HG02852 (cell line): ENCODE measurements at regions not wholly inside any gene's neighbourhood (a gene's known extent, or its start where the extent isn't known, plus 50 kb on each side); places are given as distances from the start of the nearest gene placed in this dataset.

Source experiments
- ATAC-seq: cut with Tn5 transposase; IDR thresholded peaks from one replicate; pipeline ENCODE4 v1.9.1; 2021; ENCODE audit warnings: mild to moderate bottlenecking, moderate library complexity; ENCODE audit not compliant: unreplicated experiment

DNA sequence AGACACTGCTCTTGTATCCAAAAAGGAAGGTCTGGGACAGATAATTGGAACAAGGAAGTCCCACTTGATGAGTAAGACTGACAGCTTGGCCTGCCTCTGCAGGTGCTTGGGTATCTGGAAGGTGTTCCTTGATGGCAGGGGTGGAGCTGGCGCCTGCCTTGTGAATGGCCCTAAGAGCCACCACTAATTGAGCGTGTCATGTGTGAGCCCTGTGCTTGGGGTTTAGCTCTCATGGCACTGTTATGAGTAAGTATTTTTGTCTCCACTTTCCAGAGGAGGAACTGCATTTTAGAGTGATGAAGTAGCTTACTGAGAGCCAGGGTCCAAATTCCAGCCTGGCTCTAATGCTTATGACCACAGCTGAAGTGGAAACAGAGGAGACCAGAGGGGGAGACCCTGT, 71.2 kb upstream of the NECTIN1 start:
- ATAC-seq: no peak

DNA sequence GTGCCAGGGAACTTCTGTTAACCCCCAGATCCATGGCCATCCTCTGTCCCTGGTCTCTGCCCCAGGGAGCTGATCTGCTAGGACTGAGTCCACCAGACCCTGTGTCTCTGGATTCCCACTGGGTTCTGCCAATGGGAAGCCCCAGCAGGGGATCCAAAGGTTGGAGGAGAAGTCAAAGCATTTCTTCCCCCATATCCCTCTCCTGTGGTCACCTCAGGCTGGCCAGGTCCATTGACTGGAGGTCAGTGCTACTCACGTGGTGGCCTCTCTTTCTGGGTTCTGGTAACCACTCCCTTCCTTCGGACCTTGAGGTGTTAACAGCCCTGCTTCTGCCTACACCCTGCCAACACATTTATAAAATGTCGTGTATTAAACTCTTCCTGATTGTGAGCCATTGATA, 69.7 kb upstream of the NECTIN1 start:
- no peak for ATAC-seq

DNA sequence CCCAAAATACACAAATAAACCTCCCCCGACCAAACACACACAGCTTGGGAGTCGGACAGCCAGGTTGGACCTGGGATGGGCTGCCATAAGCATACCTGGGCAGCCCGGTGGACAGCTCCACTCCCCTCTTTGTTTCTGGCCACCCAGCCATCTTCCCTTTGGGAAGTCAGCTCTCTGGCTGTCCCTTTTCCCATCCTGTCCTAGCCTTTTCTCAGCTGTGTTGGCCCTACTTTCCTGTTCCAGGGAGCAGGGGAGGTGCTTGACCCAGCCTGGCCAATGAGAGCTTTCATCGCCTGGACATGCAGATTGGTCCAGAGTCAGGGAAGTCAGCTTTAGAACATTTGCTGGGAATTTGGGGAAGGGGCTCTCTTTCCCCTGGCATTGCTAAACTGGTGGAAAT, 68.7 kb upstream of the NECTIN1 start:
- ATAC-seq: no peak

DNA sequence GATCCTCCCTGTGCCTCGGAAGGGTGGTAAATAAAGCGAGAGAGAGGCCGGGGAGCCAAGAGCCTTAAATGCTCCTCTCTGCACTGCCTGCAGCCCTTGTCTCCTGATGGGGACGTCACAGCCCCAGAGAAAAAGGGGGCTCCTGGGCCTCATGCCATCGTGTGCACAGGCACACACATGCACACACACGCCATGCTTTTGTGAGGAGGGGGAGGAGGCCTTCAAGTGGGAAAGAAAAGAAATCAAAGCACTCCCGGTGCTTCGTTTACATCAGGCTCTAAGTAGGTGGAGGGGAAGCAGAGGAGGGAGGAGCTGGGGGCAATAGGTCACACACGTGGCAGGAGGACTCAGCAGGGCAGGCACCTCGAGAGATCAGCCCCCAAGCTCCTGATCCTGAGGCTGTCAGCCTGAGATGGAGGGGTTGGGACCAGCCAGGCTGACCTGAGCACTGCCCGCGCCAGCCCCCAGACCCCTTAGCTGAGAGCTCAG, 68.2 kb upstream of the NECTIN1 start:
- ATAC-seq: no peak

DNA sequence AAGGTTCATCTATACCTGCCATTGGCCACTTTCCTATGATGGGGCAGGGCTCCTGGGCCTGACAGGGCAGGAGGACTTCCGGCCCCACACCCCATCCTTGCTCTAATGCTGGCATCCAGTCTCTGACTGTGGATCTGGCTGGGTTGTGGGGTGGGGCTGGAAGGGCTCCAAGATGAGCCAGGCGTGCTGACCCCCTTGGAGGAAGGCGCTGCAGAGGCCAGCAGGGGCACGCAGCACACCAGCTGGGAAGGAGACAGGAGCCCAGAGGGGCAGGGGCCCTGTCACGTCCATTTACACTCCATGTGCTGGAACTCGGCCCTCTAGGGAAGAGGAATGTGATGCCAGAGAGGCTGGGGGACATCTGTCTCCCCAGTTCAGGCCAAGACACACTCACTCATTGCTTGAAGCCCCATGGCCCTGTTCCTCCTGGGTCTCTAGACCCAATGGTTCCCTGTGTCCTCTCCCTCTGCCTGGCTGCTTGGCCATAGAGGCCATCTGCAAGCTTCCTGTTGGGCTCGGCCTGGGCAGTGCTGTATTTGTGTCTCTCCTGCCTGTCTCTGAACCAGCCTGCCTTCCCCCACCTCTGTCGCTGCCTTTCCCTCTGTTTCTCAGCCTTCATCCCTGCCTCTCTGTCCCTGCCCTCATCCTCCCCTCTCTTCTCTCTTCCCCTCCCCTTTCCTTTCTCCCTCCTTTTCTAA, 67.5 kb upstream of the NECTIN1 start:
- no peak for ATAC-seq

DNA sequence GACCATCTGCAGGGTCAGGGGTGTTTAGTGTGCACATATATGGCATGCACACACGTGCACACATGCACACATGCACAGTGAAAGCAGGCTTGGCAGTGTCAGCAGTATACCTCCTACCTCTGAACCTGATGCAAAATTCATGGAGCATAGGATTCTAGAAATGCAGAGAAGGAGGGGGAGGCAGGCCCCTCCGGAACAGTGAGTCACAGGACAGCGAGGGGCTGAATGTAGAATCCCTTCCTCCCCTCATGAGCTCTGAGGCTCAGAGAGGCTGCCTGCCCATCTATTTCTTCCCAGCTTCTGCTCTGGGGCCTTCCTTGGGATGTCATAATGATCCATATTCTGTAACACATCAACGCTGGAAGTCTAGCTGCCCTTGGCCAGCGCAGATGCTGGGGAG, 66.7 kb upstream of the NECTIN1 start:
- no peak for ATAC-seq

DNA sequence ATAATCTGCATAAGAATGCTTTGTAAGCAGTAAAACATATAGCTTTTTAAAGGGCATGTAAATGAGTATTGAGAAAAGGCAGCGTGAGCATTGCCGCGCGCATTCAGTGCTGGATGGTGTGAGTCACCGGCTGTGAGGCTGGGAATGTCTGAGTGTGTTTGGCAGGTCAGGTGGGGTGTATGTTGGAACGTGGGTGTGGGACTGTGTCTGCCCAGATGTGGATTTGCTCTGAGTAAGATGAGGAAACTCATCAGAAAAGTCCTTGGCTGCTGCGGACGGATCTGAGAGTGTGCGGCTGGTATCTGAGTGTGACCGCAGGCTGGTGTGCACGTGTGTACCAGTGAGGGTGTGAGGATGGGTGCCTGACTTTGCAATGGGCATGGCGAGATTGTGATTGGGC, 66.2 kb upstream of the NECTIN1 start:
- no peak for ATAC-seq

DNA sequence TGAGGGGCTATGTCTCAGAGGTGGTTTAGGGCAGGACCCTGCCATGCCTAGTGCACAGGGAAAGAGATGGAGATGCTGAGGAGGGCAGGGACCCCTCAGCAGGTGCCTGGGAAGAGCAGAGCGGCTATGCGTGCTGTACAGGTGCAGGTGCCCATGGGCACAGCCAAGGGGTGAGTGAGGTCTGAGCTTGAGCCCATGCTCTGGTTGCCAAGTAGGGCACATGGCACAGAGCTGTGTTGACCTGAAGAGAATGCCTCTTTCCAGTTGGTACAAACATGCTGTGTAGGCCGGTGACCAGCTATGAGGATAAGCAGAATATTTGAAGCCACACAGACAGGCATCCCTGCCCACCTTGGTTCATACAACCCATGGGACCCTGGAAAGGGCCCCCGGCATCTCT, 65.8 kb upstream of the NECTIN1 start:
- no peak for ATAC-seq

DNA sequence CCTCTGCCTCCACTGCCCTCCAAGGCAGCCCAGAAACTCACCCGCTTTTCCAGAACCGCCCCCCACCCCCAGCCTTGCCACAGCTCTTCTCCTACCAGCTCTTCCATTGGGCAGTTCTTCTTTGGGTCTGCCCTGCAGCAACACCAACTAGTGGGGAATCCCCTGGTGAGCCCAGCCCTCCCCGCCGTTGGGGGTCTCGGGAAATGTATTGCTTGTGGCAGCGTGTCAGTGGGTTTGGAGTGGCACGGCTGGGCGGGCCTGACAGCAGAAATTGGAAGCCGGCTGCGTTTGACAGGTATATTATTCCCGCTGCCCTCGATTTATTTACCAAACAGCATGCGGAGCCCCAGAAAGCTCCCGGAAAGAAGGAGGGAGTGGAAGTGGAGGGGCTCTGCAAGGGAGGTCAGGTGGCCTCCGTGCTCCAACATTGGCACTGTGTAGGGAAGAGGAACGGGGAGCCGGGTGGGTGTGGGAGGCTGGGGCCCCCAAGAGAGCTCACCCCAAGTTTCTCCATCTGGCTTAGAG, 65.2 kb upstream of the NECTIN1 start:
- ATAC-seq: no peak

DNA sequence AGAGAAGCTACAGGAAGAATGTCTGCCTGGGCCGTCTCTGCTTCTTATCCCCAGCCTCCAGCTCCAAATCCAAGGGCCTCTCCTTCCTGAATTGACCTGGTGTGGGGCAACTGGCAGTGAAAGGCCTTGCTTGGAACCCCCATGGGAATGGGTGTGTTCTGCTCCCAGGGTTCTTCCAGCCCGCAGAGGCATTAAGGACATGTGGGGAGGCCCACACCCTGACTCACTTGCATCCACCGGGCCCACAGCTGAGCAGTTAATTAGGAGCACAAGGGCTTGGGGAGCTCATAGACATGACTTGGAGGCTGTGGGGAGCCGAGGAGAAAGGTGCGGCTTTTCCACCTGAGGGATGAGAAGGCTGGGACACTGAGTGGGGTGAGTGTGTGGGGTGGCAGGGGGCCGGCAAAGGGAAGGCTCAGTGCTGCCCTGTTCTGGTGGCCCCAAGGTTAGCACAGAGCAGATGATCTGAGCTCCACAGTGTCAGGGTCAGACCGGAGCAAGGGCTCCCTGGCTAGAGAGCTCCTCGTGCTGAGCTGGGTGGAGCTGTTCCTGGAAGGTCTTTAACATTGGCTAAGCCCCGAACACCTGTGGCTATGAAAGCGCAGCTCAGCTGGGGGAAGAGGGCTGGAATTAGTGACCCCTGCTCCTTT, 64.5 kb upstream of the NECTIN1 start:
- ATAC-seq: no peak

DNA sequence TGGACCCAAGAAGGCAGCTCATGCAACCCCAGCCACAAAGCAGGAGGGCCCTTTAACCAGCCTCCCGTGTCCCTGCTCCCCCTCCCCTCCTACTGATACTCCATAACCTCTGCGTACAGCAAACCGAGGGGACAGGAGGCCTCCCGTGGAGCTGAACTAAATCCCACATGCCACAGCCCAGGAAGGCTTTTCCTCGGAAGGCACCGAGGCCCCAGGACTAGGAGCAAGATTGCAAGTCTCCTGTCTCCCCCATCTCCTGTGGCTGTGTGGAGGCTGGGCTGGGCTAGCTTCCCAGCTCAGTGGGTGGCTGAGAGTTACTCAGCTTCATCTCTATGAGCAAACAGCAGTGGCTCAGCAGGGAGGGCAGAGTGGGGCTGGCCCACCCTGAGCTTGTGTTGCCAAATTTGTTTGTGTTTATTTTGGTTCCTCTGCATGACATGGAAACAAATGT, 62.7 kb upstream of the NECTIN1 start:
- no peak for ATAC-seq

DNA sequence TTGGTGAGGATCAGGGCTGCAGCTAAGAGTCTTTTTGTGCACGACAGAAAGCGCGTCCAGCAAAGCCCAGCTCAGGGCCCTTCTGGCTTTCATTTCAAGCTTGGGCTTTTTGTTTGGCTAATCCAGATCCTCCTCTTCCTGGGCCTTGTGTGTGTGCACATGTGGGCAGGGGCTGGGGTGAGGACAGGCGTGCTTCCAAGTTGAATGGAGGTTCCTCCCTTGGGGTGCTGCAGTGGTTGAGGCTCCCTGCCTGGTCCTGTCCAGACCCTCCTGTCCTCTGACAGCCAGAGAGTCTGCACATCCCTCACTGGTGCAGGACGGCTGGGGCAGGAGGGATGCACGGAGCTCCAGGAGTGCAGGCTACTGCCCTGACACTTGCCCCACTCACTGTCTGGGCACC, 62.0 kb upstream of the NECTIN1 start:
- ATAC-seq: no peak

DNA sequence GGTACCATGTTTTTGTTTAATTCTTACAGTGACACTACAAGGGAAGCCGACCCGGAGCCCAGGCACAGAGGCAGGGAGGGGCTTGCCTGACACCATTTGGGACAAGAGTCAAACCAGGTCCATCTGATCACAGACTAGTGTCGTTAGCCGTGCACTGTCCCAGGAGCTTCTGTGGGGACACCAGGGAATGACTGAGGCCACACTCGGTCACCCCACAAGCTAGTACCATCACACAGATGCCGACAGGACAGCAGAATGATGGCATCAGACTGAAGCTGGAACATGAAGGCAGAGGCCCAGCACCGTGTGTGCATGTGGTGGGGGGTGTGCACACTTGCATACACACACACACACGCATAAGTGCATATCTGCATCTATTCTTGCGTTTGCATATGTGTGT, 61.5 kb upstream of the NECTIN1 start:
- no peak for ATAC-seq

DNA sequence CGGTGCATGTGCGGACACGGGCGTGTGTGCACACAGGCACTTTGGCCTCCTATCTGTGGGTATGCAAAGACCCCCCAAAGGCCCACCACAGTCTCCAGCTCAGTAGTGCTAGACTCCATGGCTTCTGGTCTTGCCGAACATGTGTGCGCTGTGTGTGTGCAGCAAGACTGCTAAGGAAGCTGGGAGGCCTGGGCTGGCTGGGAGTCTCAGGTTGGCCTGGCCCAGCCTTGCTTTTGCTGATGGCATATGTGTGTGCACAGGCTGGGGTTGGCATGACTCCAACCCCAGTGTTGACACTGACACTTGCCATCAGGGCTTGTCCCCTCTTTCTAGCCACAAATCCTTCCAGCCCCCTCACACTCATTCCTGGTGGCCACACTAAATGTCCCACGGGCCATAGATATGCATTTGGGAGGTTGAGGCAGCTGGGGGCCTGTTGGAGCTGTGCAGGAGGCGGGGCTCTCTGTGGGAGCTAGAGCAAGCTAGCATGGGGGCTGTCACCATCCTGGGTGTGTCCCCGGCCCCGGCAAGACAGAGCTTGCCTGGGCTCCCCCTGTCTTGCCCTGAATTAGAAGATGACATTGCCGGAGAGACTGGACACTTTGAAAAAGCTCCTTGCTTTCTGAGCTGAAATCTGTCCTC, 60.9 kb upstream of the NECTIN1 start:
- ATAC-seq: no peak

DNA sequence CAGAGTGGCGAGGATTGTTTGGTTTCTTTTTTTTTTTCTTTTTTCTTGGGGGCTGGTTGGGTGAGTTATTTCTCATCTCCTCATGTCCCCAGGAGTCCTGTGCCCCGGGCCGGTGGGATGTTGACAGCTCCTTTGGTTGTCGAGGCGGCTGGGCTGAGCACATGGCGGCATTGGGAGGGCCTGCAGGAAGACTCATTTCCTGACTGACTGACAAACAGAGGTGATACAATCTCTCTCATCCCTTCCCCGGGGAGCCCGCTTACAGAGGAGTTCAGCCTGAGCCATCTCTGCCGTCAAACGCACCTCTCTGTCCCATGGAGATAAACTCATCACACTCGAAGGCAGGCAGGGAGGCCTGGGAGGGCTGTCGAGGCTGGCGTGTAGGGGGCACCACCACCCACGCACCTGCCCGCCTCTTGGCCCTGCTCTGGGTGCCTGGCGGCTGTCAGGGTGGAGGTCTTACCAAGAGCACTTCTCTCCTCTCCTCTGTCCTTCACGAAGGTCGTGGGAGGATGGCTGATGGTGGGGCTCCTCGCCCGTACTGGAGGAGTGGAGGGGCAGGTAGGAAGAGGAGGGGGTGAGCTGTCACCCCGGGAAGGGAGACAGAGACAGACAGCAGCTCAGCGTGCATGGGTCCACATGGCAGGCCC, 60.0 kb upstream of the NECTIN1 start:
- no peak for ATAC-seq

DNA sequence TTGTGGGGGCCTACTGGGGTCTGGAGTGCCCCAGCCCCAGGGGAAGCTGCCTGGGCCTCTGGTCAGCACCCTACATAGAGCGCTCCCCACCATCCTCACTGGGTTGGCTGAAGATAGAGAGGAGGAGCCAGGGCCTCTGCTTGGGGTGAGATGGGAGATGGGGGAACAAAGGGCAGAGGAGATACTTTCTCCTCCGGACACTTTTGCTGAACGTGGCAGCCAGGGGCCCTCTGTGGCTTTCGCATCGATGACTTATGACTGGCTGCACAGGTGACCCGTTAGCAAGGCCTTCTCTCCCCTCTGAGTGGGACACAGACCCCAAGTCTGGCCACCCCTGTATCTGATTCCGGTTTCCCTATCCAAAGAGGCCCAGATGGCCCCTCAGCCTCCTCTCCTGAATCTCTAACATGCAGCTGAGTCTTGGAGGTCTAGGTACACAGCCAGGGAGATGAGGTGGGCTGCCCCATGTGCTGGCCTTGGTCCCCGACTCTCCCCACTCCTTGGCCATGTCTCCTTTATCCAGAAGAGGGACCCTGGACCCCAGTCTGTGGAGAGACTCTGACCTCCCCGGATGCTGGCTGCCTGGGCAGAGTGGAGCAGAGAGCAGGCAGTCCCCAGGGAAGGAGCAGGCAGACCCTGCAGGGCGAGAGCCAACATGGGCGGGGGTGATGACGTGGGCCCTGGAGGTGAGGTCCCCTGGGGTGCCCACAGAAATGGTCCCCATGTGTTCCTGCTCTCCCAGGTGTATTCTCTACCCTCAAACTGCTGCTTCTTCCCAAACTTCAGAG, 59.3 kb upstream of the NECTIN1 start:
- no peak for ATAC-seq

DNA sequence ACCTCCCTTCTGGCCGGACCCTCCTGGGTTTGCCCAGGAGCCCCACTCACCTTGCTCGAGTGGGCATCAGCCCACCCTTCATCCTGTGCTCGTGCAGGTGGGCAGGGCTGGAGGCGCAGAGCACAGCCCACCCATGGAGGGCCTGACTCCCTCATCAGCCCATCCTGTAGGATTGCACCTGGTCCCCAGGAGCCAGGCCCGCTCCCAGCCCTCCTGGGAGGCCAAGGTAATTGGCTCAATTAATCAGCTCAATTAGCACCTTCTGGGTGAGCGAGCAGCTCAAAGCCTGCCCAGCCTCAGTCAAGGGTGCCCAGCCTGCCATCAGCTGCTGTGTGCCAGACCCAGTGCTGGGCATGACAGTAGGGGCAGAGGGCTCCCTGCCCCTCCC, 58.1 kb upstream of the NECTIN1 start:
- ATAC-seq: no peak

DNA sequence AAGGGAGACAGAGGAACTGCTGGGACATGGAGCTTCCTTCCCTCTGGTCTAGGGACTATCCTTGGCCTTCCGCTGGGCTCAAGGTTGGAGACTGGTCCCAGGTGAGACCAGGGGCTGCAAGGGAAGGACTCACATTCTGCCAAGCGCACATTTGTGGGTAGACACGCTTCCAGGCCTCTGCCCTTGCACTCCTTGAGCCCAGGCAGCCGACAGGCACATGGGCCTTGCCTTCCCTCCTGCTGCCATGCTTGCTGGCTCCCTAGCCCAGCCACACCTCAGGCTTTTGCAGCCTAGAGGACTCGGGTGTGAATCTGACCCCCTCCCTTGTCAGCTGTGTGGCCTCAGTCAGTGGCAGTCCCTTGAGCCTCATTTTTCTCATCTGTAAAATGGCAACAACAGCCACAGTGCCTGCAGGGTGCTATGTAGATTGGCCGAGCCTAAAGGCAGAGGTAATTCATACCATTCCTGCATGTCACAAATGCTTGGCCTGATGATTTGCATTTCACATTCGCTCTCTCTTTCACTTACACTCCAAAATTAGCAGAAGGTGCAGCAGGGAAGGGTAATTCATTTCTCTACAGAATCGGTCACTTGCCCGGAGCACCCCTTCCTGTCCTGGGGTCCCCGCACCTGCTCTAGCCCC, 57.6 kb upstream of the NECTIN1 start:
- peak; percentile 57 for ATAC-seq

DNA sequence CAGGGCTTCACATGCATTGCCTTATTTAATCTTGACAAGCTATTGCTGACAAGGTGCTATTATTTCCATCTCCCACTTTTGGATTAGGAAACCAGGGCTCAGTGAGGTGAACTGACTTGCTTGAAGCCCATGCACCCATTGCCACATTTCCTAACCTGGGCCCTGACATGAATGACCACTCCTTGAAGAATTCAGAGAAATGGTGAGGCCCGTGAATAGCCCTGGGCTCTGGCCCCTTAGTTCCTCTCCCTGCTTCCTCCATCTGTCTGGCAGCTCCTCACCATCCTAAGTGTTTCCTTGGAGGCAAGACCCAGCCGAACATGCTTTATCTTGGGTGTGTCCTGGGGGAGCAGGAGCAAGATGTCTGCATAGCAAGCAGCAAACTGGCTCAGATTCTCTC, 56.1 kb upstream of the NECTIN1 start:
- ATAC-seq: no peak

DNA sequence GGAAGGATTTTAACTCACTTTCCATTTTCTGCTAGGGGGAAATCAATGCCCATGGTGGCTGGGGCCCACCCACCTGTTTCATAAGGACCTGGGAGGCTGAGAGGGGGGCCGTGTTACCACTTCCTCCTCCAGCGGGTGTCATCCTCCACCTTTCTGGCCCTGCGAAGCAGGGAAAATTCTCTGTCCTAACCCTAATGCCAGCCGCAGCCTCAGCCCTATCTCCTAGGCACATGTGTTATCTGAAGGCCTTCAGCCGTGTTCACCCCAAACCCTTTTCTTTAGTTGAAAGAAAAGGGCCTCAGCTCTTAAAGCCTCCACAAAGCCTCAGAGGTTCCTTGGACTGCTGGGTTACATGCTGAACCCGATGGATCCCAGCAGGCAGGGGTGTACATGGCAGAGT, 55.4 kb upstream of the NECTIN1 start:
- no peak for ATAC-seq
